ENCODE measurements at regions not wholly inside any gene's neighbourhood (a gene's known extent, or its start where the extent isn't known, plus 50 kb on each side); places are given as distances from the start of the nearest gene placed in this dataset.

GRCh38 chr5:9953691-9954090 is 296.0 kb downstream of the ATPSCKMT start:
- TF ChIP-seq RXRA (IDR thresholded peaks at IDR 0.05) = no peak
- no peak for TF ChIP-seq YY1 (IDR thresholded peaks at IDR 0.05)
- TF ChIP-seq, protein P1, sequence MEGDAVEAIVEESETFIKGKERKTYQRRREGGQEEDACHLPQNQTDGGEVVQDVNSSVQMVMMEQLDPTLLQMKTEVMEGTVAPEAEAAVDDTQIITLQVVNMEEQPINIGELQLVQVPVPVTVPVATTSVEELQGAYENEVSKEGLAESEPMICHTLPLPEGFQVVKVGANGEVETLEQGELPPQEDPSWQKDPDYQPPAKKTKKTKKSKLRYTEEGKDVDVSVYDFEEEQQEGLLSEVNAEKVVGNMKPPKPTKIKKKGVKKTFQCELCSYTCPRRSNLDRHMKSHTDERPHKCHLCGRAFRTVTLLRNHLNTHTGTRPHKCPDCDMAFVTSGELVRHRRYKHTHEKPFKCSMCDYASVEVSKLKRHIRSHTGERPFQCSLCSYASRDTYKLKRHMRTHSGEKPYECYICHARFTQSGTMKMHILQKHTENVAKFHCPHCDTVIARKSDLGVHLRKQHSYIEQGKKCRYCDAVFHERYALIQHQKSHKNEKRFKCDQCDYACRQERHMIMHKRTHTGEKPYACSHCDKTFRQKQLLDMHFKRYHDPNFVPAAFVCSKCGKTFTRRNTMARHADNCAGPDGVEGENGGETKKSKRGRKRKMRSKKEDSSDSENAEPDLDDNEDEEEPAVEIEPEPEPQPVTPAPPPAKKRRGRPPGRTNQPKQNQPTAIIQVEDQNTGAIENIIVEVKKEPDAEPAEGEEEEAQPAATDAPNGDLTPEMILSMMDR (IDR thresholded peaks at IDR 0.05; ENCODE audit: low read depth, low read length, missing input control) = no peak
- no peak for TF ChIP-seq TAF1 (conservative IDR thresholded peaks at IDR 0.05)
